Suprapubic skin (tissue), 4 donors: ENCODE measurements at regions not wholly inside any gene's neighbourhood (a gene's known extent, or its start where the extent isn't known, plus 50 kb on each side); places are given as distances from the start of the nearest gene placed in this dataset.

Source experiments
- CTCF ChIP-seq, 2 donors: fragments of 200-600 bp in 1 of 2; fragments of 450-650 bp in 1 of 2; sonication (generic) in 1 of 2; IDR thresholded peaks; one replicate each; pipeline ENCODE4 v1.5.1; 2016 to 2019; ENCODE audit warnings: antibody characterized with exemption in 2 of 2, mild to moderate bottlenecking in 1 of 2, moderate library complexity in 1 of 2
- EP300 ChIP-seq: sonication (generic); formaldehyde crosslinking; IDR thresholded peaks from one replicate; pipeline ENCODE4 v1.6.1; 2017; ENCODE audit warnings: antibody characterized with exemption
- POLR2A ChIP-seq, 2 donors: fragments of 450-650 bp; IDR thresholded peaks; one replicate each; pipeline ENCODE4 v1.6.1; 2017; ENCODE audit warnings: antibody characterized with exemption in 2 of 2, mild to moderate bottlenecking in 2 of 2, moderate library complexity in 2 of 2
- POLR2AphosphoS5 ChIP-seq, 3 donors: sonication (generic); formaldehyde crosslinking; IDR thresholded peaks; one replicate each; pipeline ENCODE4 v1.6.1; 2017; ENCODE audit warnings: antibody characterized with exemption in 3 of 3

- TF ChIP-seq CTCF (IDR thresholded peaks at IDR 0.05) (no peak), POLR2A (IDR thresholded peaks at IDR 0.05) (no peak), EP300 (no peak), POLR2AphosphoS5 (IDR thresholded peaks at IDR 0.05) (no peak)
These were observed 204.2 kb upstream of the ONECUT1 start for GRCh38 chr15:52994290-52994689.
